ENCODE measurements at regions not wholly inside any gene's neighbourhood (a gene's known extent, or its start where the extent isn't known, plus 50 kb on each side); places are given as distances from the start of the nearest gene placed in this dataset.

GRCh38 chr4:148747721-148748268 lies 305.6 kb upstream of the NR3C2 start:
- Histone ChIP-seq H3K4me1 (ENCODE audit: insufficient read depth, low read length) (no peaks in the 10 kb centered on the region), H2AFZ (ENCODE audit: low read length) (no peak overlapping the region), H3K9me3 (ENCODE audit: low read depth, low read length) (no peaks in the 10 kb centered on the region), H4K20me1 (ENCODE audit: insufficient read depth, low read length) (no peaks in the 10 kb centered on the region), H3K27me3 (ENCODE audit: insufficient read depth, low read length) (no peaks in the 10 kb centered on the region), H3K4me3 (ENCODE audit: insufficient read depth, low read length) (no peak overlapping the region), H3K36me3 (ENCODE audit: insufficient read depth, low read length) (no peaks in the 10 kb centered on the region), H3K79me2 (ENCODE audit: insufficient read depth, low read length) (no peaks in the 10 kb centered on the region), H3K27ac (ENCODE audit: low read depth, low read length) (no peak overlapping the region), H3K4me2 (ENCODE audit: insufficient read depth, low read length) (no peak overlapping the region)
- no peak for TF ChIP-seq CTCF (IDR thresholded peaks at IDR 0.05; ENCODE audit: extremely low read depth, low read depth, low read length)
- DNase-seq (ENCODE audit: insufficient read length, low spot score, missing footprints): no peak

- Histone ChIP-seq H4K20me1 (ENCODE audit: insufficient read depth, low read length) (no peaks in the 10 kb centered on the region), H3K4me1 (ENCODE audit: insufficient read depth, low read length) (no peaks in the 10 kb centered on the region), H2AFZ (ENCODE audit: low read length) (no peak overlapping the region), H3K4me3 (ENCODE audit: insufficient read depth, low read length) (no peak overlapping the region), H3K9me3 (ENCODE audit: low read depth, low read length) (no peaks in the 10 kb centered on the region), H3K27me3 (ENCODE audit: insufficient read depth, low read length) (no peaks in the 10 kb centered on the region), H3K4me2 (ENCODE audit: insufficient read depth, low read length) (no peak overlapping the region), H3K27ac (ENCODE audit: low read depth, low read length) (no peak overlapping the region), H3K79me2 (ENCODE audit: insufficient read depth, low read length) (no peaks in the 10 kb centered on the region), H3K36me3 (ENCODE audit: insufficient read depth, low read length) (no peaks in the 10 kb centered on the region)
- DNase-seq (ENCODE audit: insufficient read length, low spot score, missing footprints): no peak
- TF ChIP-seq CTCF (IDR thresholded peaks at IDR 0.05; ENCODE audit: extremely low read depth, low read depth, low read length): no peak
Observed at GRCh38 chr4:148740701-148741100, 298.5 kb upstream of the NR3C2 start.

- no peaks in the 10 kb centered on the region for H3K36me3 ChIP-seq (ENCODE audit: insufficient read depth, low read length)
- no peaks in the 10 kb centered on the region for H3K9me3 ChIP-seq (ENCODE audit: low read depth, low read length)
- no peak overlapping the region for H3K4me2 ChIP-seq (ENCODE audit: insufficient read depth, low read length)
- no peaks in the 10 kb centered on the region for H3K79me2 ChIP-seq (ENCODE audit: insufficient read depth, low read length)
- no peaks in the 10 kb centered on the region for H3K27me3 ChIP-seq (ENCODE audit: insufficient read depth, low read length)
- H3K27ac ChIP-seq (ENCODE audit: low read depth, low read length): no peak overlapping the region
- no peak overlapping the region for H3K4me3 ChIP-seq (ENCODE audit: insufficient read depth, low read length)
- no peak overlapping the region for H2AFZ ChIP-seq (ENCODE audit: low read length)
- TF ChIP-seq CTCF (IDR thresholded peaks at IDR 0.05; ENCODE audit: extremely low read depth, low read depth, low read length): no peak
- no peaks in the 10 kb centered on the region for H4K20me1 ChIP-seq (ENCODE audit: insufficient read depth, low read length)
- no peak for DNase-seq (ENCODE audit: insufficient read length, low spot score, missing footprints)
- H3K4me1 ChIP-seq (ENCODE audit: insufficient read depth, low read length): no peaks in the 10 kb centered on the region
Observed at GRCh38 chr4:148737061-148737770, 295.0 kb upstream of the NR3C2 start.

GRCh38 chr4:148735432-148736155 lies 293.4 kb upstream of the NR3C2 start:
- no peaks in the 10 kb centered on the region for H3K9me3 ChIP-seq (ENCODE audit: low read depth, low read length)
- no peaks in the 10 kb centered on the region for H3K79me2 ChIP-seq (ENCODE audit: insufficient read depth, low read length)
- H3K27me3 ChIP-seq (ENCODE audit: insufficient read depth, low read length): no peaks in the 10 kb centered on the region
- H2AFZ ChIP-seq (ENCODE audit: low read length): no peak overlapping the region
- H3K4me2 ChIP-seq (ENCODE audit: insufficient read depth, low read length): no peak overlapping the region
- TF ChIP-seq CTCF (IDR thresholded peaks at IDR 0.05; ENCODE audit: extremely low read depth, low read depth, low read length): no peak
- no peak for DNase-seq (ENCODE audit: insufficient read length, low spot score, missing footprints)
- no peaks in the 10 kb centered on the region for H3K4me1 ChIP-seq (ENCODE audit: insufficient read depth, low read length)
- no peak overlapping the region for H3K27ac ChIP-seq (ENCODE audit: low read depth, low read length)
- no peaks in the 10 kb centered on the region for H4K20me1 ChIP-seq (ENCODE audit: insufficient read depth, low read length)
- H3K36me3 ChIP-seq (ENCODE audit: insufficient read depth, low read length): no peaks in the 10 kb centered on the region
- H3K4me3 ChIP-seq (ENCODE audit: insufficient read depth, low read length): no peak overlapping the region
